GM23338 (cell line): ENCODE measurements at regions not wholly inside any gene's neighbourhood (a gene's known extent, or its start where the extent isn't known, plus 50 kb on each side); places are given as distances from the start of the nearest gene placed in this dataset.

Source experiments
- ATAC-seq: fragments of 200-7000 bp; cut with Tn5 transposase; 3 replicates; pipeline ENCODE4 v1.9.1; 2020
- DNase-seq: peaks from one replicate; pipeline ENCODE4 v3.0.0-alpha.2; 2015; ENCODE audit warnings: low spot score
- H2AFZ ChIP-seq: fragments of 200-600 bp; sonication (generic); 2 replicates; pipeline ENCODE4 v1.8.0; 2016; ENCODE audit warnings: antibody characterized with exemption, mild to moderate bottlenecking, moderate library complexity
- H3F3A ChIP-seq: fragments of 200-600 bp; sonication (generic); replicated peaks from 2 replicates; pipeline ENCODE4 v1.8.0; 2017; ENCODE audit warnings: antibody characterized with exemption, mixed run types, low read depth
- H3K27ac ChIP-seq: fragments of 200-600 bp; sonication (generic); 2 replicates; pipeline ENCODE4 v1.6.1; 2016; ENCODE audit warnings: low read depth
- H3K27me3 ChIP-seq: fragments of 200-600 bp; sonication (generic); 2 replicates; pipeline ENCODE4 v1.8.0; 2016; ENCODE audit warnings: mild to moderate bottlenecking, mixed run types, moderate library complexity; ENCODE audit not compliant: insufficient read depth
- H3K36me3 ChIP-seq: fragments of 200-600 bp; sonication (generic); 2 replicates; pipeline ENCODE4 v1.8.0; 2016; ENCODE audit warnings: mild to moderate bottlenecking; ENCODE audit not compliant: insufficient read depth
- H3K4me1 ChIP-seq: fragments of 200-600 bp; sonication (generic); 2 replicates; pipeline ENCODE4 v1.8.0; 2016; ENCODE audit warnings: mild to moderate bottlenecking, moderate library complexity; ENCODE audit not compliant: insufficient read depth
- H3K4me2 ChIP-seq: fragments of 200-600 bp; sonication (generic); 2 replicates; pipeline ENCODE4 v1.7.1; 2017; ENCODE audit warnings: mixed run types
- H3K4me3 ChIP-seq: fragments of 200-600 bp; sonication (generic); 2 replicates; pipeline ENCODE4 v1.6.1; 2016; ENCODE audit warnings: mixed run types
- H3K79me2 ChIP-seq: fragments of 200-600 bp; sonication (generic); replicated peaks from 2 replicates; pipeline ENCODE4 v1.8.0; 2017; ENCODE audit warnings: mild to moderate bottlenecking; ENCODE audit not compliant: insufficient read depth
- H3K9me2 ChIP-seq: fragments of 200-600 bp; sonication (generic); 2 replicates; pipeline ENCODE4 v1.8.0; 2017; ENCODE audit not compliant: insufficient read depth
- H4K20me1 ChIP-seq: fragments of 200-600 bp; sonication (generic); replicated peaks from 2 replicates; pipeline ENCODE4 v1.8.0; 2017; ENCODE audit warnings: mild to moderate bottlenecking; ENCODE audit not compliant: insufficient read depth
- H3K27ac Mint-ChIP-seq: 2 replicates; pipeline ENCODE4 v1.8.0; 2020; ENCODE audit warnings: inconsistent platforms, mild to moderate bottlenecking, moderate library complexity, mixed read lengths
- H3K27me3 Mint-ChIP-seq: 3 replicates; pipeline ENCODE4 v1.8.0; 2022; ENCODE audit warnings: low read depth, mild to moderate bottlenecking, moderate library complexity, mixed read lengths, inconsistent platforms; ENCODE audit not compliant: insufficient read depth, poor library complexity
- H3K36me3 Mint-ChIP-seq: 3 replicates; pipeline ENCODE4 v1.8.0; 2021; ENCODE audit warnings: low read depth, mild to moderate bottlenecking, inconsistent platforms, moderate library complexity, mixed read lengths
- H3K4me1 Mint-ChIP-seq: 3 replicates; pipeline ENCODE4 v1.8.0; 2020; ENCODE audit warnings: mild to moderate bottlenecking, inconsistent platforms, mixed read lengths
- H3K4me3 Mint-ChIP-seq: 3 replicates; pipeline ENCODE4 v1.8.0; 2021; ENCODE audit warnings: moderate library complexity, mild to moderate bottlenecking, inconsistent platforms, mixed read lengths
- H3K9me3 Mint-ChIP-seq: 3 replicates; pipeline ENCODE4 v1.8.0; 2020; ENCODE audit warnings: moderate library complexity, mild to moderate bottlenecking, inconsistent platforms, mixed read lengths
- CREB1 ChIP-seq: fragments of 250-450 bp; sonication (Bioruptor Pico); IDR thresholded peaks from 2 replicates; pipeline ENCODE4 v1.5.0; 2020; ENCODE audit warnings: low read depth, mild to moderate bottlenecking, moderate library complexity
- CTCF ChIP-seq, 2 experiments: fragments of 200-600 bp in 1 of 2; sonication (generic) in 1 of 2; conservative IDR thresholded peaks; 2 replicates each; pipeline versions ENCODE4 v1.5.1 to v1.6.1; 2016 to 2017; ENCODE audit warnings: antibody characterized with exemption in 2 of 2, low read depth in 2 of 2, mild to moderate bottlenecking in 2 of 2, moderate library complexity in 1 of 2
- ETS1 ChIP-seq: IDR thresholded peaks from 2 replicates; pipeline ENCODE4 v1.6.1; 2016; ENCODE audit warnings: antibody characterized with exemption
- EZH2 ChIP-seq: fragments of 200-600 bp; sonication (generic); IDR thresholded peaks from one replicate; pipeline ENCODE4 v1.8.0; 2017; ENCODE audit warnings: antibody characterized with exemption, mild to moderate bottlenecking, low read depth; ENCODE audit not compliant: unreplicated experiment
- EZH2phosphoT487 ChIP-seq: fragments of 200-600 bp; sonication (generic); IDR thresholded peaks from one replicate; pipeline ENCODE4 v1.8.1; 2018; ENCODE audit warnings: antibody characterized with exemption; ENCODE audit not compliant: unreplicated experiment
- JUNB ChIP-seq: IDR thresholded peaks from one replicate; pipeline ENCODE4 v1.6.1; 2016; ENCODE audit warnings: antibody characterized with exemption; ENCODE audit not compliant: unreplicated experiment
- NANOG ChIP-seq: IDR thresholded peaks from 2 replicates; pipeline ENCODE4 v1.6.1; 2016; ENCODE audit warnings: antibody characterized with exemption, borderline replicate concordance
- POLR2AphosphoS5 ChIP-seq: IDR thresholded peaks from 2 replicates; pipeline ENCODE4 v1.6.1; 2016; ENCODE audit warnings: antibody characterized with exemption, low read depth
- REST ChIP-seq: IDR thresholded peaks from one replicate; pipeline ENCODE4 v1.6.1; 2018; ENCODE audit warnings: antibody characterized with exemption; ENCODE audit not compliant: unreplicated experiment
- STAT1 ChIP-seq: IDR thresholded peaks from one replicate; pipeline ENCODE4 v1.6.1; 2016; ENCODE audit warnings: antibody characterized with exemption; ENCODE audit not compliant: unreplicated experiment
- ZNF114 ChIP-seq: fragments of 250-450 bp; sonication (Bioruptor Pico); IDR thresholded peaks from 2 replicates; pipeline ENCODE4 v1.5.0; 2020; ENCODE audit warnings: mild to moderate bottlenecking, moderate library complexity
- ZNF331 ChIP-seq: fragments of 250-450 bp; sonication (Bioruptor Pico); IDR thresholded peaks from 2 replicates; pipeline ENCODE4 v1.5.0; 2020; ENCODE audit warnings: low read depth, mild to moderate bottlenecking, moderate library complexity
- ZNF462 ChIP-seq: fragments of 250-450 bp; sonication (Bioruptor Pico); IDR thresholded peaks from 2 replicates; pipeline ENCODE4 v1.5.0; 2020; ENCODE audit warnings: mild to moderate bottlenecking, moderate library complexity

GRCh38 chr2:3115301-3116042 lies 262.1 kb downstream of the EIPR1 start:
- Mint-ChIP-seq H3K4me3 (no peak overlapping the region), H3K9me3 (peaks cover 6% of the 10 kb centered on the region), H3K27ac (no peak overlapping the region), H3K36me3 (no peaks in the 10 kb centered on the region), H3K27me3 (peaks cover 5% of the 10 kb centered on the region), H3K4me1 (peaks cover 7% of the 10 kb centered on the region; the same call in 2 of the 3 replicates)
- Histone ChIP-seq H3K9me2 (no peaks in the 10 kb centered on the region), H3K4me2 (no peak overlapping the region), H3K79me2 (no peaks in the 10 kb centered on the region), H4K20me1 (no peaks in the 10 kb centered on the region), H3K27ac (no peak overlapping the region), H3K4me1 (no peaks in the 10 kb centered on the region), H3K4me3 (no peak overlapping the region), H2AFZ (no peak overlapping the region), H3K27me3 (no peaks in the 10 kb centered on the region), H3K36me3 (no peaks in the 10 kb centered on the region), H3F3A (peaks cover 2% of the 10 kb centered on the region)
- ATAC-seq, result no peak
- TF ChIP-seq EZH2phosphoT487 (no peak), NANOG (no peak), ZNF462 (CRISPR knock-in tag) (no peak), REST (no peak), ZNF114 (no peak), ZNF331 (CRISPR knock-in tag) (no peak), JUNB (no peak), EZH2 (no peak), ETS1 (no peak), STAT1 (no peak), CREB1 (CRISPR knock-in tag) (no peak), CTCF (conservative IDR thresholded peaks at IDR 0.05; ENCODE audit: low read depth in 2 of 2) (no peak), POLR2AphosphoS5 (no peak)
- no peak for DNase-seq
